Neural progenitor cell (in vitro differentiated cells): ENCODE measurements at regions not wholly inside any gene's neighbourhood (a gene's known extent, or its start where the extent isn't known, plus 50 kb on each side); places are given as distances from the start of the nearest gene placed in this dataset.

Experiments used
- DNase-seq: peaks from one replicate; pipeline ENCODE4 v3.0.0-alpha.2; 2016; ENCODE audit warnings: low spot score
- H2AFZ ChIP-seq: fragments of 200-600 bp; sonication (generic); replicated peaks from 2 replicates; pipeline ENCODE4 v1.6.1; 2016; ENCODE audit warnings: antibody characterized with exemption
- H3F3A ChIP-seq: fragments of 200-600 bp; sonication (generic); 2 replicates; pipeline ENCODE4 v1.6.1; 2016; ENCODE audit warnings: antibody characterized with exemption, low read depth
- H3K27ac ChIP-seq: fragments of 200-600 bp; sonication (generic); 2 replicates; pipeline ENCODE4 v1.5.1; 2016; ENCODE audit warnings: mild to moderate bottlenecking
- H3K27me3 ChIP-seq: fragments of 200-600 bp; sonication (generic); 2 replicates; pipeline ENCODE4 v1.6.1; 2016; ENCODE audit warnings: mild to moderate bottlenecking, moderate library complexity
- H3K36me3 ChIP-seq: fragments of 200-600 bp; sonication (generic); 2 replicates; pipeline ENCODE4 v1.5.1; 2016
- H3K4me1 ChIP-seq: fragments of 200-600 bp; sonication (generic); 2 replicates; pipeline ENCODE4 v1.6.1; 2016; ENCODE audit warnings: mixed run types
- H3K4me2 ChIP-seq: fragments of 200-600 bp; sonication (generic); 2 replicates; pipeline ENCODE4 v1.6.1; 2016
- H3K4me3 ChIP-seq: fragments of 200-600 bp; sonication (generic); 2 replicates; pipeline ENCODE4 v1.5.1; 2016
- H3K79me2 ChIP-seq: fragments of 200-600 bp; sonication (generic); 2 replicates; pipeline ENCODE4 v1.6.1; 2016; ENCODE audit warnings: low read depth
- H3K9ac ChIP-seq: fragments of 200-600 bp; sonication (generic); 2 replicates; pipeline ENCODE4 v1.6.1; 2016
- H3K9me3 ChIP-seq: fragments of 200-600 bp; sonication (generic); 2 replicates; pipeline ENCODE4 v1.5.1; 2016; ENCODE audit warnings: low read depth
- H4K20me1 ChIP-seq: fragments of 200-600 bp; sonication (generic); 2 replicates; pipeline ENCODE4 v1.6.1; 2016; ENCODE audit warnings: low read depth
- H3K27ac Mint-ChIP-seq: 3 replicates; pipeline ENCODE4 v1.8.0; 2021; ENCODE audit warnings: mixed read lengths
- H3K27me3 Mint-ChIP-seq: 2 replicates; pipeline ENCODE4 v1.8.0; 2022; ENCODE audit warnings: low read depth, mild to moderate bottlenecking, inconsistent platforms, moderate library complexity, mixed read lengths; ENCODE audit not compliant: insufficient read depth
- H3K36me3 Mint-ChIP-seq: 3 replicates; pipeline ENCODE4 v1.8.0; 2021; ENCODE audit warnings: mixed read lengths
- H3K4me1 Mint-ChIP-seq: 3 replicates; pipeline ENCODE4 v1.8.0; 2021; ENCODE audit warnings: mixed read lengths
- H3K4me3 Mint-ChIP-seq: 3 replicates; pipeline ENCODE4 v1.8.0; 2021; ENCODE audit warnings: mild to moderate bottlenecking, moderate library complexity, mixed read lengths
- H3K9me3 Mint-ChIP-seq: 3 replicates; pipeline ENCODE4 v1.8.0; 2020; ENCODE audit warnings: mixed read lengths
- EZH2 ChIP-seq: fragments of 200-600 bp; sonication (generic); IDR thresholded peaks from 2 replicates; pipeline ENCODE4 v1.6.1; 2017; ENCODE audit warnings: antibody characterized with exemption, mild to moderate bottlenecking, moderate library complexity
- EZH2phosphoT487 ChIP-seq: fragments of 200-600 bp; sonication (generic); IDR thresholded peaks from 2 replicates; pipeline ENCODE4 v1.6.1; 2017; ENCODE audit warnings: antibody characterized with exemption
- TF ChIP-seq, protein P1 (sequence below): fragments of 200-600 bp; sonication (generic); IDR thresholded peaks from 2 replicates; pipeline ENCODE4 v1.5.1; 2017; ENCODE audit warnings: antibody characterized with exemption, mild to moderate bottlenecking

DNA sequence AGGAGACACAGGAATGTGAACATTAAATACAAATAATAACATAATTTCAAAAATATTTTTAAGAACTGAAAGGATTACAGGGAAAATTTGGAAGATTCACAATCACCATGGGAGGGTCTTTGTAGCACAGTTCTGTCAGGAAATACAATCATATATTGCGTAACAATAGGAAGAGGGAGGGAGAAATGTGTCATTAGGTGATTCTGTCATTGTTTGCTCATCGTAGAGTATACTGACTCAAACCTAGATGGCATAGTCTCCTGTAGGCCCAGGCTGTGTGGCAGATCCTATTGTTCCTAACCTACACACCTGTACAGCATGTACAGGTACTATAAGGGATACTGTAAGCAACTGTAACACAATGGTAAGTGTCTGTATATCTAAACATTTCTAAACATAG, 330.4 kb downstream of the BRD1 start:
- DNase-seq = no peak
- Mint-ChIP-seq H3K27ac (no peak overlapping the region), H3K4me3 (no peak overlapping the region), H3K4me1 (no peaks in the 10 kb centered on the region), H3K9me3 (peaks cover 3% of the 10 kb centered on the region), H3K27me3 (peaks cover 3% of the 10 kb centered on the region), H3K36me3 (no peaks in the 10 kb centered on the region)
- no peak overlapping the region for H3K4me2 ChIP-seq
- H3K79me2 ChIP-seq = no peaks in the 10 kb centered on the region
- TF ChIP-seq, protein P1, sequence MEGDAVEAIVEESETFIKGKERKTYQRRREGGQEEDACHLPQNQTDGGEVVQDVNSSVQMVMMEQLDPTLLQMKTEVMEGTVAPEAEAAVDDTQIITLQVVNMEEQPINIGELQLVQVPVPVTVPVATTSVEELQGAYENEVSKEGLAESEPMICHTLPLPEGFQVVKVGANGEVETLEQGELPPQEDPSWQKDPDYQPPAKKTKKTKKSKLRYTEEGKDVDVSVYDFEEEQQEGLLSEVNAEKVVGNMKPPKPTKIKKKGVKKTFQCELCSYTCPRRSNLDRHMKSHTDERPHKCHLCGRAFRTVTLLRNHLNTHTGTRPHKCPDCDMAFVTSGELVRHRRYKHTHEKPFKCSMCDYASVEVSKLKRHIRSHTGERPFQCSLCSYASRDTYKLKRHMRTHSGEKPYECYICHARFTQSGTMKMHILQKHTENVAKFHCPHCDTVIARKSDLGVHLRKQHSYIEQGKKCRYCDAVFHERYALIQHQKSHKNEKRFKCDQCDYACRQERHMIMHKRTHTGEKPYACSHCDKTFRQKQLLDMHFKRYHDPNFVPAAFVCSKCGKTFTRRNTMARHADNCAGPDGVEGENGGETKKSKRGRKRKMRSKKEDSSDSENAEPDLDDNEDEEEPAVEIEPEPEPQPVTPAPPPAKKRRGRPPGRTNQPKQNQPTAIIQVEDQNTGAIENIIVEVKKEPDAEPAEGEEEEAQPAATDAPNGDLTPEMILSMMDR = no peak
- no peak for TF ChIP-seq EZH2phosphoT487
- TF ChIP-seq EZH2 = no peak
- H3K4me1 ChIP-seq = no peaks in the 10 kb centered on the region
- H2AFZ ChIP-seq = no peak overlapping the region
- H4K20me1 ChIP-seq = no peaks in the 10 kb centered on the region
- H3K9me3 ChIP-seq = no peaks in the 10 kb centered on the region
- H3K27ac ChIP-seq = no peak overlapping the region
- no peak overlapping the region for H3K9ac ChIP-seq
- no peak overlapping the region for H3K4me3 ChIP-seq
- H3K27me3 ChIP-seq = no peaks in the 10 kb centered on the region
- H3F3A ChIP-seq = no peaks in the 10 kb centered on the region
- no peaks in the 10 kb centered on the region for H3K36me3 ChIP-seq

GRCh38 chr22:49494555-49494954, 333.1 kb downstream of the BRD1 start:
- no peaks in the 10 kb centered on the region for H3K4me1 Mint-ChIP-seq
- Histone ChIP-seq H3K36me3 (no peaks in the 10 kb centered on the region), H2AFZ (no peak overlapping the region), H3K9me3 (no peaks in the 10 kb centered on the region), H3K4me2 (no peak overlapping the region), H3F3A (no peaks in the 10 kb centered on the region), H4K20me1 (no peaks in the 10 kb centered on the region), H3K4me1 (no peaks in the 10 kb centered on the region), H3K79me2 (no peaks in the 10 kb centered on the region), H3K9ac (no peak overlapping the region), H3K27ac (no peak overlapping the region), H3K27me3 (no peaks in the 10 kb centered on the region), H3K4me3 (no peak overlapping the region)
- H3K27me3 Mint-ChIP-seq = peaks cover 3% of the 10 kb centered on the region
- no peak overlapping the region for H3K4me3 Mint-ChIP-seq
- H3K36me3 Mint-ChIP-seq = no peaks in the 10 kb centered on the region
- H3K27ac Mint-ChIP-seq = no peak overlapping the region
- DNase-seq = no peak
- H3K9me3 Mint-ChIP-seq = peaks cover 3% of the 10 kb centered on the region
- TF ChIP-seq EZH2phosphoT487 (no peak), EZH2 (no peak)
- TF ChIP-seq, protein P1 = no peak

DNA sequence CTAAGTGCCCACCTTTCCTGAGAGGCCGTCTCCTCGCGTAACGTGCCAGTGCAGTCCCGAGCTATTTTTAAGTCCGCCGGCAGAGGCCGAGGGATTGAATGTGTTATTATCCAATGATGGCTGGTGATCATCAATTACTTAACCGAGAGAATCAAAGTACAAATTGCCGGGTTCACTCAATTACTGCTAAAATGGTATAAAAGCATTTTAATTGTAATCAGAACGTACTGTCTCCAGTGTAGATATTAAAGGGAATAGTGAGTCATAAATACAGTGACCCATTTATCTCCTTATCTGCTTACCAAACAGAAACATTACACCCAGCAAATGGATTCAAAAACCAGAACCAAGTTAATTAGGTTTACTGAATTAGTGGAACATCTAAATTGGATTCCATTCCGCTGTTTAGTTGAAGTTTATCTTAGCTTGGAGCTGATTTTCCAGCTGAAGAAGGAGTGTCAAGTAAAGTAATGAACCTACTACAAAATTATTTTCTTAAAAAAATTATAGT, 334.9 kb downstream of the BRD1 start:
- Mint-ChIP-seq H3K36me3 (no peaks in the 10 kb centered on the region), H3K9me3 (peaks cover 3% of the 10 kb centered on the region), H3K4me1 (peaks cover 2% of the 10 kb centered on the region), H3K27me3 (peaks cover 3% of the 10 kb centered on the region), H3K27ac (peak overlapping the region; percentile 50), H3K4me3 (no peak overlapping the region)
- no peak overlapping the region for H3K27ac ChIP-seq
- TF ChIP-seq EZH2 = no peak
- no peak for TF ChIP-seq EZH2phosphoT487
- TF ChIP-seq, protein P1 = no peak
- H3K9me3 ChIP-seq = no peaks in the 10 kb centered on the region
- H3F3A ChIP-seq = no peaks in the 10 kb centered on the region
- no peaks in the 10 kb centered on the region for H3K36me3 ChIP-seq
- no peak overlapping the region for H3K4me2 ChIP-seq
- H3K4me3 ChIP-seq = no peak overlapping the region
- no peaks in the 10 kb centered on the region for H3K79me2 ChIP-seq
- no peaks in the 10 kb centered on the region for H3K4me1 ChIP-seq
- H3K9ac ChIP-seq = no peak overlapping the region
- H4K20me1 ChIP-seq = no peaks in the 10 kb centered on the region
- no peak overlapping the region for H2AFZ ChIP-seq
- no peak for DNase-seq
- H3K27me3 ChIP-seq = no peaks in the 10 kb centered on the region
